CMK (cell line): ENCODE measurements at regions not wholly inside any gene's neighbourhood (a gene's known extent, or its start where the extent isn't known, plus 50 kb on each side); places are given as distances from the start of the nearest gene placed in this dataset.

ENCODE experiments used
- DNase-seq: peaks from one replicate; pipeline ENCODE4 v3.0.0-alpha.2; 2010; ENCODE audit warnings: low read depth

DNA sequence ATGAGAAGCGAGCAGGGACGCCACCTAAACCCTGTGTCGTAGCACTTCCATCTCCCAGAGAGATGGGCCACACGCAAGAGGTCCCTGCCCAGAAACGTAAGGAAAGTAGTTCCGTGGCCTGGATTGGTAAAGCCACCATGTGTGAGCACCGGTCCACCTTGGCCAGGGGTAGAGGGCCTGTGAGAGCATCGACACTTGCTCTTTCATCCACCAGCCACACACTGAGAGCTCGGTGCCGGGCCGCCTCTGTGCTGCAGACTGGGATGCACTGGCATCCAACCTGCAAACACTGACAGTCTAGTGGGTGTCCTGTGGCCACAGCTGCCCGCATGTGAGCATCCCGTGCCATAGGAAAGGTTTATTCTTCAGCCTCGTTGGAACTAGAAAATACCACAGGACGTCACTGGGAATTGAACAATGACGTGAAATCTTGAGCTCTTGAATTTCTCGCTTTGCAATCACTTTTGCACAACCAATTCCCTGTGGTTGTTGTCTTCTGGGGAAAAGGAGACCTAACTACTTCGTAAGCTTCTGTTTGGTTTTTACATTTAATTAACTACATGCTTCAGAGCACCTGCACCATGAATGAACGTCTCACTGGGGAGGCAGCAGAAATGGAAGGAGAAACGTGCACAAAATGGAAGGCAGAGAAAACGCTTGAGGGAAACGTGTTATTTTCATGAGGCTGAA lies 212.0 kb upstream of the RAB6C start:
- no peak for DNase-seq

DNA sequence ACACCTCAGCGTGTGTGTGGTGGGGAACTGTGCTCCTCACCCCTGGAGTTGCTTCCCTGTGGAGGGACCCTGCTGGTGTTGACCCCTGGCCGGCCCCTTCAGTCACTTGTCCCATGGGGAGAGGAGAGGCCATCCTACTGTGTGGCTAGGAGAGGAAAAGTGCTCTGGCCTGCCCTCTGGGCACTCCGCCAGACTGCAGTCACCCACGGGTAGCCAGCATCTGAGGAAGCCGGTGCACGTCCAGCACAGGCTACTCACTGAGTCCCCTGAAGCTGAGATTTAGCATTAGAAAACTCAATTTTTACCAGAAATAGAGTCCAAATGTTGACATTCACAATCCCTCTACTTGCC lies 211.5 kb upstream of the RAB6C start:
- no peak for DNase-seq

DNA sequence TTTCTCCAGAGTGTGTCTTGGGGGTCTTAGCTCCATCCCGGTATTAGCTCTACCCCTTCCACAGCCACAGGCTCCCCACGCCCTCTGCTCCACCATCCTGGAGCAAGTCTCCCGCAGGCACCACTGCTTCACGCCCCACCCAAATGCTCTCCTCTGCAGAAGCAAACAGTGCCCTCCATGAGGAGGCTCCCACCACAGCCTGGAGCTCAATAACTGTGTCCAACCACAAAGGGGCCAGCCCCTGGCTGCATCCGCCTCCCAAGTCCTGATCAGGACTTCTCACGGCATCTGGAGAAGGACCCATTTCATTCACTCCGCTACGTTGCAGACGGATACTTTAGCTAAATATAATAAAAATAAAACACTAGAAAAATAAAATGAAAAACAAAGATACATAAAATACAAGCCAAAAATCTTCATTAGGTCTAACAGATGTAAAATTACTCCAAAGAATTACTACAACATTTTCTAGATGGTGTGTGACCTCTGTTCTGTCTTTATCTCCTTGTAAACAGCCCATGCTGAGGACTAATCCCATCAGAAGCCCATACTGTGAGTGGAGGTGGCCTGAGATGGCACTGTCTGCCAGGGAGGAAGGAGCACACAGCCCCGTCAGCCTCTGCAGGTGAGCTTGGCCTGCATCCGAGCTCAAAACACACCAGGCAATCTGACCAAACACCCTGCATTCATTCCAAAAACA lies 210.8 kb upstream of the RAB6C start:
- DNase-seq: no peak

DNA sequence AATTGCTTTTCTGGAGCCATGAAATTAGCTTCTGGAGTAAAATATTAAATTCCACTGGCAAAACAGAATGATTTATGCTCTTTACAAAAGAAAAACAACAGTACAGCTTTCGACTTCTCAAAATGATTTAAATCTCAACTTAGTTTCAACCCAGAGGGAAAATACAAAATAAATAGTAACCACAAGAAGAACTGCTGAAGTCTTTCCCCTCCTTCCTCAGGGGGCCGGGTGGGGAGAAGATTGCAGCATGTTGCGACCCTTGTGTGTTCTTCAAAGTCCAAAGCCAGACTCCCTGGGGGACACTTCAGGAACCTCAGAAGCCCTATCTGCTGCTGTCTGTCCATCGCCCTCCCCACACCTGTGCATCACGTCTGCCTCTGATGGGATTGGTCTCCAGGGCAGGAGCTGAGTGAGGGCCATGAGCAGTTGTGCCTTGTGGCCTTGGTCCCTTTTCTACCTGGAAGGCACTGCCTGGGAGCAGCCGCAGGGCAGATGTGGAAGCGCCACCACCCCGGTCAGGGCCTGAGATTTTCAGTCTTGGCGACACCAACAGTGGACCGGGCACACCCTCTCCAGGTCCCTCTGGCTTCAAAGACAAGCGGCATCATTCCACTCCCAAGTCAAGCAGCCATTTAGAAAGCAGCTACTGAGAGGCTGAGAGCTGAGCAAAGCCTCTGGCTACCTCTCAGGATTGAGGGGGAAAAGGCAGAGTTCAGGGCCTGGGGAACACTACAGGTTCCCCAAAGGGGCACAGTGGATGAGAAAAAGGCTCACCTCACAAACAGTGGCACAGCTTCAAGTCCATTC lies 210.1 kb upstream of the RAB6C start:
- DNase-seq: no peak

DNA sequence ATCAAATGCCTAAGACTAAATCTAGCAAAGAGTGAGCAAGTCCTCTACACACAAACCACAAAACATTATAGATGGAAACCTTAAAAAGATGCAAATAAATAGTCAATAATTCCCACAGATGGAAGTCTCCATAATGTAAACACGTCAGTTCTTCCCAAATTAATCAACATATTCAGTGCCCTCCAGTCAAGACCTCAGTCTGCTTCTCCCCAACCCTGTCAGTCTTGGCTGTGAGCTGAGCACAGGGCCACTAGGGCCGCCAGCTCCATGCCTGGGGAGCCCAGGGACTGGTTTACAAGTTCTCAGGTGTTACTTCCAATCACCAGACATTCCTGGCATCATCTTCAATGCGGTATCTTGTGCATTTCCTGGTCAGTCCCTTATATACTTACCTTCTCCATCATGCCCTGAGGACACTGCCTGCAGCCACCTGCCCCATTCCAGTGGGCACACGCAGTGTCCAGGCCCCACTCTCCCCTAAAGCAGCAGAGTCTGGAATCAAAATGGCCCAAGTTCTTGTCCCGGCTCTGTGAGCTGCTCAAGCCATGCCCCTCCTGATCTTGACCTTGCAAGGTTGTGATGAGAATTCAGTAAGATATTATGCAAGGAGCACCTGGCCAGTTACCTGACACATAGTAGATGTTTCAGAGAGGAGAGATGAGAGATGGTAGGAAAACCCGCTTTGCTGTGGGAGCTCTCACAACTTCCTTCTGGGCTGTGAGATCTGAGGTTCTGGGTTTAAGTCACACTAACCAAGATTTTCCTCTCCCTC lies 207.9 kb upstream of the RAB6C start:
- DNase-seq: no peak

DNA sequence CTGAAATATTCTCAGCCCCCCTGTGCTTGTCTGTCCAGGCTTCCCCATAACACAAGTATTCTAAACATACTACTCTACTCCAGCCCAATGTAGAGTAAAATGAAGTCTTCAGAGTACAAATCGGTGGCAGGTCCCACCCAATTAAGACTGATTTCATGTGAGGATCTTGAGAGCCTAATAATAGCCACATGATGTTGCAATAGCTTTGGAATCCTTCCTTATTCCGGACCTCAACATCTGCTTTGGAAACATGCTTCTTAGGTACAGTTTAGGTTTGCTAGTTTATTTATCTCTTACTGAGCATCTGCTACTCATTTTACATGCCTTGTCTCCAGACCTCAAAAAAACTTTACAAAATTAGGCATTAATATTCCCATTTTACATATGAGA lies 207.3 kb upstream of the RAB6C start:
- no peak for DNase-seq

DNA sequence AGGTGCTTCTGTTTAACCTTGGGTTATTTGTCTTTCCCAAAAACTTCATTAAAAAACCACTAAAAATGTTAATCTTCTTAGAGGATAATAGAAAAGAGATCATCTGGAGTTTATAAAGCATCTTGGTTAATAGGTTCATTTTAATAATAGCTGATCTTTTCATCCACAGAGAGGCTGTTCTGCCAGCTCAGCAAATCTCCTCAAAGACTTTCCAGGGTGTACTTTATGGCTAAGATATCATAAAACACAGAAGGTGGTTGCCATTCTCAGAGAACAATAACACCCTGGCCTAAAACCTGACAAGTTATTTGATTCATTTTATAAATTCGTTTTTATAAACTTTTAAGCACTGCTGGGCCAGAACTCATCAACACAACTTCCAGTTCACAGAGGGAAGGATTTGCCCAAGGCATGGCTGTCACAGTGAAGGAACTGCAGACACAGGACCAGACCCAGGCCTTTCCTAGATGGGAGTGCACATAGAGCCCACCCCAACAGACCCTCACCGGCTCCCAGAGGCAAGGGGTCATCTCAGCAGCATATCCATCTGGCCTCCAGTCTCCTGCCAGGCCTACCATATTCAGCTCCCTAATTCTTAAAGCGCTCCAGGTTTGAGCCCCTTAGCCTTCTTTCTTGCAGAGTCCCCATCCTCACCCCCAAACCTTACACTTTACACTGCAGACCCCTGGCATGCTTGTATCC lies 203.4 kb upstream of the RAB6C start:
- DNase-seq: no peak

- DNase-seq: no peak
Observed at GRCh38 chr2:129777146-129777545, 202.3 kb upstream of the RAB6C start.

DNA sequence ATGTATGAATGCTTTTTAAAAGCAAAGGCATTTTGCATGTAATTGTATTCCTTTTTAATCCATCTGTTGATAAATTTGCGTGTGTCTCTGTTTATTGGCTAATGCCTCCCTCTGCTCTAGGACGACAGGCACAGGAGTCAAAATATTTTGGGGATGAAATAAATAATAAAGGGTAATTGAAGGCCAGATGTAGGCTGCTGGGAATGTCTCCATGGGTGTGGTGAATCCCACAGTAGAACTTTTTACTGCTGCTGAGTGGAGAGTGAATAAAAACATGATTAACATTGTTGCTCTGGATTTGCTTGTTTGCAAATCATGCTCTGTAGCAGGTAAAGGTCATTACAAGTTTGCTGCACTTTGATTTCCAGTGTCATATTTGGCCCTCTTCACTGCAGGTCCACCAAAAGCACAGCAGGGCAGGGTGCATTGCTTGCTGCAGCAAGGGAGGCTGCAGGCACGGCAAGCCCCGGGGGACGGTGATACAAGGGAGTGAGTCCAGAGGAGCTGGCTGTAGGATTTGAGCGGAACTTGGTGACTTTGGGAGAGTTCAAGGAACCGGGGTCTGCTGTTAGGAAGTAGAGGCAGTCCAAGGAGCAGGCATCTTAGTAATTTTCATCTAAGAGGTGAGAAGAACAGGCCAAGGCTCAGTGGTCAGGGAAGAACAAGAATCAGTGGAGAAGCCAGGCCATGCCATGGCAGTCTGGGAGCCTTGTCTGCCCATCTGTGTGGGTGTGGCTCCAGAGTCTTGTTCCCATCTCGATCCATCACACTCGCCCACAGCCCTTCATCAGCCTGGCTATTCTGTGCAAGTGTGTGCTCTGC lies 201.5 kb upstream of the RAB6C start:
- DNase-seq: no peak

- no peak for DNase-seq
Observed at GRCh38 chr2:129778584-129778877, 200.9 kb upstream of the RAB6C start.

- DNase-seq: no peak
Observed at GRCh38 chr2:129779783-129780182, 199.7 kb upstream of the RAB6C start.

GRCh38 chr2:129780316-129781270 lies 198.9 kb upstream of the RAB6C start:
- no peak for DNase-seq

DNA sequence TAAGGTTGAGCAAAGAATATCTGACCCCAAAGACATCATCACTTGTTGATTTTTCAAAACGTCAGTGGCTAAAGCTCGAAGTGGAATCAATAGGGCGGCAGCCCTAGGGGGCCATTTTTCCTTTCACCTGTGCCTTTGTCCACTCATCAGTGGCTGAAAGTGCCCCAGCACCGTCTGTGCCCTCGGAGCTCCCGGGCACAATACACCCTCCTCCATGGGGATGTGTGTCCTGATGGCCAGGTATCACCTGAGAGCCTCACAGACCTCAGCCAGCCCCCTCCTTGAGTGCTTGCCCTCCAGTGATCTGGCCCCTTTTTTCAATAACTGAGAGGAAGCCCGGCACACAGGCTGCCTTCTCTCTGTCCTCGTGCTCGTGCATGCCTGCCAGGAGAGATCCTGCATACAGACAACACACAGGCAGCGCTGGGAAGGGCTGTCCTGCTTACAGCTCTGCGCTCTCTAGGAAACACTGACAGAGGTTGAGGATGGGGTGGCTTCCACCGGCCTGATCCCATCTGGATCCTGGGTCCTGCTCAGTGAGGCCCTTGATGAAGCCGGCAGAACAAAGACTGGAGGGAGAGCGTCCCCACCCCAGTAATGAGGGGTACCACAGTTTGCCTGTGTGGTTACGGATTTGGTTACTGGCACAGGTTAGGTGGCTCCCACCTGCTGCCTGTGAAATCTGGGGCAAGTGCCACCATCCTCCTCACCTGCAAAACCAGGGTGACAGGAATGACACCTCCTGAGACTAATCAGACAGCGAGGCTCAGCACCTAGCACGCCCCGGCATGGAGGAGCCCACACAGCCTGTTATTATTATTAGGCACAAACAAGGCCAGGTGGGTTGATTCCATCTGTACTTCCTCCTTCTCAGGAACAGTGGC lies 197.5 kb upstream of the RAB6C start:
- DNase-seq: no peak

GRCh38 chr2:129782633-129782990 lies 196.9 kb upstream of the RAB6C start:
- DNase-seq: no peak

DNA sequence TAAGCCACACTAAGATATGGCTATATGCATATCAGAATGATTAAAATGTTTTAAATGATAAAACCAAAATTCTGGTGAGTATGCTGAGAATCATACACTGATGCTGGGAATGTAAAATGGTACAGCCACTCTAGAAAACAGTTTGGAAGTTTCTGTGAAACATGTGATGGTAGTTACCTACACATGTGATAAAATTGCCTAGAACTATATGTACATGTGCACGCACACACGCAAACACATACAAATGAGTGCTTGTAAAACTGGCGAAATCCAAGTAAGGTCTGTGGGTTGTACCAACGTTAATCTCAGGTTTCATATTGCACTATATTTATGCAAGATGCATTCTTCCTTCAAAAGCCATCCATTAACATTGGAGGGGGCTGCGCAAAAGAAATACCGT lies 195.0 kb upstream of the RAB6C start:
- DNase-seq: no peak

DNA sequence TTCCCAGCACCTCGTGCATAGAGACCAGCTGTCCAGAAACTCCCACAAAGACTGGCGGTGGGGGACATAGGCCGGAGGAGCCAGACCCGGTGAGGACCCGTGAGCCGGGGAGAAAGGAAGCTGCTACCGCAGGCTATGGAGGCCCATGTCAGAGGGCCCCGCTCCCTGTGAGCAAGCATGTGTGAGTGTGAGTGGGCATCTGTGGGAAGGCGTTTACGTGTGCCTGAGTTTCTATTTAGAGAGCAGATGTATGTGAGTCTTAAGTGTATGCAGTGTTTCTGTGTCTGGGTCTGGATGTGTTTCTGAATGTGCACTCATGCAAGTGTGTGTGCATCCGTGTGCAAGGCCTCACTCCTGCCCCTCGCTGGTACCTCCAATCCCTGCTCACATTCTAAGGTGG lies 187.8 kb upstream of the RAB6C start:
- DNase-seq: no peak

DNA sequence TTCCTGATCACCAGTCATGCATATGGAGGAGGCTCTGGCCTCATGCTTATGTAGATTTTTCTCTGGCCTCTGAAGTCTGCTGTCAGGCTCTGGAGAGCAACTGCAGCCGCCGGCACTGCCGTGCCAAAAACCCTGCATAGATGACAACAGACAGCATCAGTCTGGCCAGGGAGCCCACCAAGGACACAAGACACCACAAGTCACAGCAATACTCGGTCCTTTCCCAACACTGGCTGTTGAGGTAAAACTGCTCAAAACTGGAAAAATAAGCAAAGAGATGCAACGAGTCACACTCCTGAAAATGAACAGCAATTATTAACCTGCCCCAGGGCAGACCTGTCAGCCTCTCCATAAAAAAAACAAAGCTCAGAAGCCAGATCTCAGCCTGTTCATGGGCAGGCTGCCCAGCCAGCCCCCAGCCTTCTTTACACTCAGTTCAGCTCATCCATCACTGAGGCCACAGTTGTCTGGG lies 186.0 kb upstream of the RAB6C start:
- no peak for DNase-seq

DNA sequence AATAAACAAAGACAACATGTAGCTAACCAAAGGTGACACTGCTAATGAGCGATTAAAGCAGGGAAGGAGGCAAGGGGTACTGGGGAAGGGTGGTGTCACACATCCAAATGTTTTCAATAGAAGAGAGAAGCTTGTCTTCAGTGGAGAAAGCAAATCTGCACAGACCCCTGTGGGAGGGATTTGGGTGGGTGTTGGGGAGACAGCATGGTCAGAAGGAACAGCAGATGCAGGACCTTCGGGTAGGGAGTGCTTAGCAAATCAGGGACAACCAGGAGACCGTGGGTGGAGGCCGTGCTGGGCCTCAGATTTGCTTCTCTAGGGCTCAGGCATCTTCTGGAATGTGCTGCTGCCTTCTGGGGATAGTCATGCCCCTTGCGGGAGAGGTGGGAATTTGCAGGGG lies 185.3 kb upstream of the RAB6C start:
- no peak for DNase-seq

GRCh38 chr2:129794540-129794939 lies 184.9 kb upstream of the RAB6C start:
- DNase-seq: no peak
